Liver (tissue), 3 donors: ENCODE measurements at regions not wholly inside any gene's neighbourhood (a gene's known extent, or its start where the extent isn't known, plus 50 kb on each side); places are given as distances from the start of the nearest gene placed in this dataset.

Experiments used
- HNF4A ChIP-seq, 2 donors: conservative IDR thresholded peaks; 2 replicates each; pipeline ENCODE4 v1.6.1; 2016; ENCODE audit warnings: antibody characterized with exemption in 2 of 2, mild to moderate bottlenecking in 2 of 2
- RAD21 ChIP-seq, 2 donors: IDR thresholded peaks; 2 replicates each; pipeline ENCODE4 v1.6.1; 2016; ENCODE audit warnings: antibody characterized with exemption in 2 of 2, mild to moderate bottlenecking in 2 of 2
- TF ChIP-seq, protein P1 (sequence below): fragments of 150-350 bp; IDR thresholded peaks from 2 replicates; pipeline ENCODE4 v1.5.1; 2017; ENCODE audit warnings: improper control_type of control experiment, low read depth, low read length; ENCODE audit not compliant: missing input control
- donor health status: healthy.
- donor health status: healthy.

DNA sequence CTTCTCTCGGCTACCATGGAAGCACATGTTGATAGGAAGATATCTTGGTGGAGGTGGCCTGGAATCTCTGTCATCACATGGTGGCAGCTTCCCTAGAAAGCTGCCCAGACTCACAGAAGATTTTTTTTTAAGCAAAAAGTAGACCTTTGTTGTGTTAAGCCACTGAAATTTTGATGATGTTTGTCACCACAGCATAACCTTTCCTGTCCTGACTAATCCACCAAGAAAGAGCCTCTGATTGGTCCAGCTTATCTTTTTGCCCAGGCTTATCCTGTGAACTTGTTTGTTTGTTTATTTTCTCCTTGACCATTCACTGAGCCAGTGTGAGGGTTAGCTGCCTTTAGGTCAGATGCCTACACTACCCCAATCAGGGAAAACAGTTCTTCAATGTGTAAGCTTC is 96.5 kb upstream of the LHX1 start:
- TF ChIP-seq, protein P1, sequence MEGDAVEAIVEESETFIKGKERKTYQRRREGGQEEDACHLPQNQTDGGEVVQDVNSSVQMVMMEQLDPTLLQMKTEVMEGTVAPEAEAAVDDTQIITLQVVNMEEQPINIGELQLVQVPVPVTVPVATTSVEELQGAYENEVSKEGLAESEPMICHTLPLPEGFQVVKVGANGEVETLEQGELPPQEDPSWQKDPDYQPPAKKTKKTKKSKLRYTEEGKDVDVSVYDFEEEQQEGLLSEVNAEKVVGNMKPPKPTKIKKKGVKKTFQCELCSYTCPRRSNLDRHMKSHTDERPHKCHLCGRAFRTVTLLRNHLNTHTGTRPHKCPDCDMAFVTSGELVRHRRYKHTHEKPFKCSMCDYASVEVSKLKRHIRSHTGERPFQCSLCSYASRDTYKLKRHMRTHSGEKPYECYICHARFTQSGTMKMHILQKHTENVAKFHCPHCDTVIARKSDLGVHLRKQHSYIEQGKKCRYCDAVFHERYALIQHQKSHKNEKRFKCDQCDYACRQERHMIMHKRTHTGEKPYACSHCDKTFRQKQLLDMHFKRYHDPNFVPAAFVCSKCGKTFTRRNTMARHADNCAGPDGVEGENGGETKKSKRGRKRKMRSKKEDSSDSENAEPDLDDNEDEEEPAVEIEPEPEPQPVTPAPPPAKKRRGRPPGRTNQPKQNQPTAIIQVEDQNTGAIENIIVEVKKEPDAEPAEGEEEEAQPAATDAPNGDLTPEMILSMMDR, result no peak
- TF ChIP-seq RAD21 (IDR thresholded peaks at IDR 0.05) (no peak), HNF4A (conservative IDR thresholded peaks at IDR 0.05) (no peak)
